Mononuclear cell (primary cell): ENCODE measurements at regions not wholly inside any gene's neighbourhood (a gene's known extent, or its start where the extent isn't known, plus 50 kb on each side); places are given as distances from the start of the nearest gene placed in this dataset.

ENCODE experiments used
- H3K27me3 ChIP-seq: 2 replicates; pipeline ENCODE4 v1.6.0; 2011; ENCODE audit warnings: low read length, control low read depth; ENCODE audit not compliant: insufficient read depth
- H3K4me1 ChIP-seq: 2 replicates; pipeline ENCODE4 v1.5.1; 2011; ENCODE audit warnings: mild to moderate bottlenecking, low read length, control low read depth; ENCODE audit not compliant: insufficient read depth
- H3K4me3 ChIP-seq: 2 replicates; pipeline ENCODE4 v1.5.1; 2011; ENCODE audit warnings: mild to moderate bottlenecking, low read length, moderate library complexity
- H3K9me3 ChIP-seq: 2 replicates; pipeline ENCODE4 v1.5.1; 2011; ENCODE audit warnings: low read depth, mild to moderate bottlenecking, control low read depth, low read length

DNA sequence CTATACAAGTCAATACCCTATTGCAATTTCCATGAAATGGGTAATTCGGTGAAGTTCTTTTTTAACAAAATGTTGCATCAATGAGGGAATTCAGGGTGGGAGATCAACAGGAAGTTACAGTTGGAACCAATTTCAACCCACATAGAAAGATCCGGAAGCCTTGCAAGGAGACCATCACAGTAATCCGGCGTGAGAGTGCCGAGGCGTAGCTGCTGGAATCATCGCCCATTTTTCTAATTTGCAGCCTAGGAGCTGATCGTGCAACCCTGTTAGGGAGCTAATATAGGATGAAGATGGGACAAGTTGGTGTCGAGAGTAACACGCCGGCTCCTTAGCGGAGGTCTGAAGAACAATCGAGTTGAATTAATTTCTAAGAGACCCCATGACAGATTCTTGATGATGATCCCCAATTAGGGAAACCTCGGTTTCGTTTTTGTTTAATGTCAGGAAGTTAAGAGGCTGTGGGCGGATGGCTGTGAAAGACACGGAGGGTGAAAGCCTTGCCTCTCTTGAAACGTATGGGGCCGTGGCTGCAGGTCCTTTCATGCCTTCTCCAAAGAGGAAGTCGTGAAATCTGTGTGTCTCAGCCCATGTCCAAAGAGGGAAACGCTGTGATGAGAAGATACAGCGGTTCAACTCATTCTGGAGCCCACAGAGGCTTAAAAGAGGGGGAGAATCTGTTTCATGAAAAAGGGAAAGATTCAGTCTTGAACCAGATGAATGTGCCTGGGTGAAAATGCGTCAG lies 51.2 kb upstream of the CARD11 start:
- peaks cover 59% of the 10 kb centered on the region for H3K4me1 ChIP-seq
- no peaks in the 10 kb centered on the region for H3K27me3 ChIP-seq
- peak overlapping the region; percentile 9 for H3K4me3 ChIP-seq
- H3K9me3 ChIP-seq: no peaks in the 10 kb centered on the region

DNA sequence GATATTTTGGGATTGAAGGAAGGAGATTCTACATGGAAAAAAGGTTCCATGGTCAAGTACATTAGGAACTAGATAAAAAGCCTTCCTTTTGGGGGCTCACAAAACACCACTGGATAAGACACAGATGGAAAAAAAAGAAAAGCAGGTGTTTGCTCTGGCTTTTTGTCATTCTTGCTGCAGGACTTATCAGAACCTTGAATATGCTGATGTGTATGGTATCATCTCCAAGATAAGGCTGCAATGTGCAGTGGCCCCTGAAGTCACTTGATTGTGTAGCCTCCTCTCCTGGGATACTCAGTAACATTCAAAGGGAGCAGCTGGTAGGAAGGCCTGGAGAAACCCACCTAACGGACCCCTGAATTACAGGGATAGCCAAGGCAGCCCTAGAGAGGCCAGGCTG lies 54.1 kb upstream of the CARD11 start:
- Histone ChIP-seq H3K27me3 (no peaks in the 10 kb centered on the region), H3K9me3 (no peaks in the 10 kb centered on the region), H3K4me1 (peaks cover 30% of the 10 kb centered on the region), H3K4me3 (no peak overlapping the region)

DNA sequence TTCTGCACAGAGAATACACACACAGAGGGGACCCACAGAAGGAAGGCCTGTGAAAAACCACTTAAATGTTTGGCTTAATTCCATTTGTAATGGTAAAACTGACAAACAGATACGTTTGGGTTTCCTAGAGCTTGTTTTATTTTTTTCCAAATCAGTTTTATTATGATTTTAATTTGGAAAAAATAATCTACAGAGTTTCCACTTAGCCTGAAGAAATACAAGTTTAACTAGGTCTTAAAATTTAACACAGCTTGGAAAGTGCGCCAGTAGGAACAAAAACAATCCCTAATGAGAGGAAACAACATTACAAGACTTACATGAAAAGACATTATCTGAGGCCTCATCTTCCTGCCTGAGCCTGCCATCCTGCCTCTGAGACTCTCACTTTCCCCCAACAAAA lies 58.5 kb upstream of the CARD11 start:
- Histone ChIP-seq H3K4me3 (no peak overlapping the region), H3K27me3 (no peaks in the 10 kb centered on the region), H3K9me3 (no peaks in the 10 kb centered on the region), H3K4me1 (peaks cover 31% of the 10 kb centered on the region)

DNA sequence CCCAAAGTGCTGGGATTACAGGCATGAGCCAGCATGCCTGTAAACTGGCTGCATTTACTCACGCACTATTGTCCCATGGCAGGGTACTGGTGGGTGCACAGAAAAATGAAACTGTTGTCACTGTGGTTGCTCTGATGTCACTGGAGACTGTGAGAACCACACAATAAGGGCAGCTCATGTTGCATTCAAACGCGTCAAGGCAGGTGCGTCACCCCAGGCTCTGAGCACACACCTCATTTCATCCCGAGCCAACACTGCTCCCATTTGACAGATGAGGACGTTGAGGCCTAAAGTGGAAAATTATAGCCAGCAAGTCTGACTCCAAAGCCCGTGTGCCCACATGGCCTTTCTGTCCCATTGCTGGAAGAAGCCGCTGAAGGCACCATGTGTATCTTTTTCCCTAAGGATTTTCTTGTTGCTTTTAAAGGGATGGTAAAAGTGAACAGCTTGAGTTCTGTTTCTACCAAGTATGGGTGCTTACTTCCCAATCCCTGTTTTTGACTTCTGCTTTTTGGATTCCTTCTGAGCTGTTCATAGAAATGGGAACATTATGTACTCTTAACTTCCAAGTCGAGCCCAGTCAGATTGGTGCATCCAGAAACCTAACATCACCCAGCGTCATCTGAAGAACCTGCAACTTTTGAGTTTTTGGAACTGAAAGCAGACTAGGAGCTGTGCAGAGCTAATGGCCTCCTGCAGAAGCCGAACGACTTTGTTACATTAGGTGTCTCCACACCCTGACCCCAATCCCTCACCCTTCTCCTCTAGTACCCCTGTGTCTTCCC lies 60.1 kb upstream of the CARD11 start:
- Histone ChIP-seq H3K4me1 (peaks cover 46% of the 10 kb centered on the region), H3K9me3 (no peaks in the 10 kb centered on the region), H3K4me3 (no peak overlapping the region), H3K27me3 (no peaks in the 10 kb centered on the region)

DNA sequence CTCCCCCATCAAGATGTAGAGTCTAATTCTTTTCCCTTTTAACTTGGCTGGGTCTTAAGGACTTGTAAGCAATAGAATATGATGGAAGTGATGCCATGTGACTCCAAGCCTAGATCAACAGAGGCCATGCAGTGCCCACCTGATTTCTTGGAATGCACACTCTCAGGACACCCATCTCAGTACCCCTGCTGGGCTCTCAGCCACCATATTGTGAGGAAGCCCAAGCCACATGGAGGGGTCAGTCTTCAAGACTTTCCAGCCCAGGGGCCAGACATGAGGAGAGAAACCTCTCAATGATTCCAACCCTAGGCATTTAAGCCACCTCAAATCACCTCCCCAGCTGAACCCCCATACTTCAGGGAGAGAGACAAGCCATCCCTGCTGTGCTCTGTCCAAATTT lies 62.2 kb upstream of the CARD11 start:
- Histone ChIP-seq H3K27me3 (no peaks in the 10 kb centered on the region), H3K4me1 (peaks cover 54% of the 10 kb centered on the region), H3K9me3 (no peaks in the 10 kb centered on the region)

DNA sequence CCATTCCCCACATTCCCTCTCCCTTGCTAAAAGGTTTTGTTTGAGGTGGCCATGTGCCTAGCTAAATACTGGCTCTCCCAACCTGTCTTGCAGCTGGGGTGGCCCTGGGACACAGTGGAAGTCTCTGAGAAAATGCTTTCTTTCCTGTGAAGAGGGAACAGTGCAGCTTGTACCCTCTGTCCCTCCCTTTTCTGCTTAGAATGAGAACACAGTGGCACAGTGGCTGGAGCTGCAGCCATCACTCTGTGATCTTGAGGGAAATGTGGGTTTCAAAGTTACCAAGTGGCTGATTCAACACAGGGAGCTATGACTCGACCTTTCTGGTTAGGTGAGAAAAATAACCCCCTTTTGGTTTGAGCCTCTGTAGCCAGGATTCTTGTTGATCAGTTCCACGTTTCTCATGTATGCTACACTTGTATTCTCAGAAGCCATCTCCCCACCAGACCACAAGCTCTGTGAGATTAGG lies 62.7 kb upstream of the CARD11 start:
- Histone ChIP-seq H3K27me3 (no peaks in the 10 kb centered on the region), H3K9me3 (no peaks in the 10 kb centered on the region), H3K4me1 (peaks cover 57% of the 10 kb centered on the region), H3K4me3 (no peak overlapping the region)

More for the DNA sequence above, 62.2 kb upstream of the CARD11 start:
- no peak overlapping the region for H3K4me3 ChIP-seq

DNA sequence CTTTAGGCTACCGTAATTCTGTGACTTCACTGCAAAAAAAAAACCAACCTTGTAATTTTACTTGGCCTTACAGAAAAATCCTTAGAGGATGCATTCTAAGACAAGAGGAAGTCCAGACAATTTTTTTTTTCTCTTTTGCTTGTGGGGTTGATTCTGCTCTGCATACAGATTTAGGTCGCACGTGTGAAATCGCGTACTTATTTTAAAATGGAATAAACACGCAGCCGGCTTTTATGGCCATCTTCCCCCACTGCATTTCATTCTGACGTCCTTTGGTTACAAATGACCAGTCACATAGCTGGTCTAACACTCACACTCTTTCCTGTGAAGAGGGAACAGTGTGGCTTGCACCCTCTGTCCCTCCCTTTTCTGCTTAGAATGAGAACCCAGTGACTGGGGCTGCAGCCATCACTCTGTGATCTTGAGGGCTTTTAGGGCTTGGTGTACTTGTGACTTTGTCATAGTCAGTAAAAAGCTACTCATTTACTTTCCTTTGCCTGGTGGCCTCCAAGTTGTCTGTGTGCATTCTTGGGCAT lies 63.6 kb upstream of the CARD11 start:
- Histone ChIP-seq H3K27me3 (no peaks in the 10 kb centered on the region), H3K4me1 (peaks cover 64% of the 10 kb centered on the region), H3K4me3 (no peak overlapping the region), H3K9me3 (no peaks in the 10 kb centered on the region)

DNA sequence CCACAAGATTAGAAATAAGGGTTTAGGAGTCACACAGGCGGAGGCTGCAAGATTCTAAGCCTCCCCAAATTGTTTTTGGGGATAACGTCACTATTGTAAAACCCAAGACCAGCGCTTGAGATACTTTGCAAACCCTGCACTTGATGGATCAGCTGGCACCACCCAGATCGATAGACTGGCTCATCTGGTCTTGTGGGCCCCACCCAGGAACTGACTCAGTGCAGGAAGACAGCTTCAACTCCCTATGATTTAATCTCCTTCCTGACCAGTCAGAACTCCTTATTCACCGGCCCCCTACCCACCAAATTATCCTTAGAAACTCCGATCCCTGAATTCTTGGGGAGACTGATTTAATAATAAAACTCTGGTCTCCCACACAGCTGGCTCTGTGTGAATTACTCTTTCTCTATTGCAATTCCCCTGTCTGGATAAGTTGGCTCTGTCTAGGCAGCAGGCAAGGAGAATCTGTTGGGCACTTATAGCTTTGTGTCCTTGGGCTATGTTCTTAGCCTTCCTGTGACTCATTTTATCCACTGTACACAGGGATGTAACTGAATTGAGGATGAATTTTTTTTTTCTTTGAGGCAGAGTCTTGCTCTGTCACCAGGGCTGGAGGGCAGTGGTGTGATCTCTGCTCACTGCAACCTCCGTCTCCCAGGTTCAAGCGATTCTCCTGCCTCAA lies 64.4 kb upstream of the CARD11 start:
- Histone ChIP-seq H3K4me1 (peaks cover 72% of the 10 kb centered on the region), H3K4me3 (no peak overlapping the region), H3K27me3 (no peaks in the 10 kb centered on the region), H3K9me3 (no peaks in the 10 kb centered on the region)

DNA sequence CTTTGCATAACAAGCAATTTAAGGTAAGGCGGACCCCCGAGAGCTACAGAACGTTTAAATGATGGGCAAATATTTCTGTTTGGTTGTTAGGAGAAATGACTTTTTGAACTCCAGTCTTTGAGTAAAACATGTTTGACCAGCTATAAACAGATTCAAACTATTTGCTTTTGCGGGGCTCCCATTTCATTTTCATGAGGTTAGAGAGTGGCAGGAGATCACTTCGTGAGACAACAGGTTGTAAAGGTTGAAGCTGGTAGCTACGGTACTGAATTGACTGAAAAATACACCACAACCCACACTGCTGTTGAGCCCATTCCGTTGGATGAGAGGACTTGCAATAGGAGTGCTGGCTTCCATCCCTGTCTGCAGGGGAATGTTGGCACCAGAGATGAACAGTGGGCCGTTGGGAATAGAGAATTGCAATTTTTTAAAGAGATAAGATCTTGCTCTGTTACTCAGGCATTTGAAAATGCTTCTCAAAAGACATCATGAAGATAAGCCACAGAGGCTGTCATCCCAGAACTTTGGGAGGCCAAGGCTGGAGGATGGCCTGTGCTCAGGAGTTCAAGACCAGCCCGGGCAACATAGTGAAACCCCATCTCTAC lies 65.7 kb upstream of the CARD11 start:
- Histone ChIP-seq H3K27me3 (no peaks in the 10 kb centered on the region), H3K9me3 (no peaks in the 10 kb centered on the region), H3K4me3 (no peak overlapping the region), H3K4me1 (peaks cover 73% of the 10 kb centered on the region)

DNA sequence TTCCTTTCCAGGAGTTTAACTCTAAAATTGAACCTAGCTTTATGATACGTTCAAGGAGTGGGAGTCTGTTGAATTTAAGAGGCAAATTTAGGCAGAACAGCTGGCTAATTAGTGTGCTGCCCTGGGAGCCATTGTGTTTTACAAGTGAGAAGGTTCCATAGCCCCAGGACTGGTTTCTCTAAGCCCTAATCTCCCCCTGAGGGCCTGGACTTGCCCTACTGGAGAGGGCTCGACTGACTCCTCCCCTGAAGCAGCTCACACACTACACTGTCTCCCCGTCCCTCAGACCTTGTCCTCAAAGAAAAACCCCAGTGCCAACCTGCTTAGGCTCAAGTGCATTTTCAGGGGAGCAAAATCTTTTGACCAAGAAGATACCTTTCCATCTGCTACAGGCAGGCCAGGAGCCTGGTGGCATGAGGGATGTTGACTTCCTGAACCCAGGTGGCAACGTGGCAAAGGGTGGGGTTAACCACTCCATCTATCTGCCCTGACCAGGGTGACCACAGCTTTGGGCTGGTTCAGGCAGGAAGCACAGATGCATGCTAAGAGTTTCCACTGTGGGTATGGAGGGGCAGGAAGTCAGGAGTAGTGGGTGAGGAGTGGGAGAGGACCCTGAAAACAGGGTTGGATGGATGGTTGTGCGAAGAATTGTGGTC lies 68.9 kb upstream of the CARD11 start:
- Histone ChIP-seq H3K27me3 (no peaks in the 10 kb centered on the region), H3K9me3 (no peaks in the 10 kb centered on the region), H3K4me1 (peaks cover 60% of the 10 kb centered on the region), H3K4me3 (no peak overlapping the region)

DNA sequence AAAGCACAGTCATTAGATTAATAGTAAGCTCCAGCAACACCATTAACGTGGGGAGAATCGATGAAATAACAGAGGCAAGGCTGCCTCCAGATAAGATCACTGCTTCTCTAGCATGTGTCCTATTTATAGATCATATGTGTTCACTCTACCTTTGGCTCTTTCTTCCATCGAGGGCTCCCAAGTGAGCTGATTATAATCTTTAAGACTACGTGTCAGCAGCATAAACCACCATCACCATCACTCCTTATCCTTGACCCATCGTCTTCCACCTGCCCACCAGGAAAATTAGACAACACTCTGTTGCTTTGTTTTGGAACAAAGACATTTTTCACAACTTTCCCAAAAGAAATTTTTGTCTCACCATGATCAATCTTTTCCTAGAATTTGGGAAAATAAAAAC lies 71.2 kb upstream of the CARD11 start:
- Histone ChIP-seq H3K27me3 (no peaks in the 10 kb centered on the region), H3K4me3 (no peak overlapping the region), H3K4me1 (peaks cover 60% of the 10 kb centered on the region), H3K9me3 (no peaks in the 10 kb centered on the region)

DNA sequence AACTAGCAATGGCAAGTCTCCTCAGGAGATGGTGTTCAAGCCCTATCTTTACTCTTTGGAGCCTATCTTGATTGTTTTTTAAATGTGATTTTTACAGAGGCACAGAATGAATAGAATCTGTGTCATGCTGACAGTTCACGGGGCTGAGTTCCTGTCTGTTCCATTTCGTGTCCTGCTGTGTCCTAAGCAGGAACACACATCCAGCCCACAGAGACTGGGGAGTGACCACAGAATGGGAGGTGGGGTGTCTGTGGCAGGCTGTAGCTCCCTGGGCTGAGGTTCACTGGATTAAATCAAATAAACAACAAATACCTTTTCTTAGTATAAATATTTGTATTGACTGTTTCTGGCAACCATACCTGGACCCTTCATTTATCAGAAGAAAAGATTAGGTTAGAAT lies 73.4 kb upstream of the CARD11 start:
- H3K4me1 ChIP-seq: peaks cover 57% of the 10 kb centered on the region
- peak overlapping the region; percentile 39 for H3K4me3 ChIP-seq
- no peaks in the 10 kb centered on the region for H3K9me3 ChIP-seq
- H3K27me3 ChIP-seq: no peaks in the 10 kb centered on the region

DNA sequence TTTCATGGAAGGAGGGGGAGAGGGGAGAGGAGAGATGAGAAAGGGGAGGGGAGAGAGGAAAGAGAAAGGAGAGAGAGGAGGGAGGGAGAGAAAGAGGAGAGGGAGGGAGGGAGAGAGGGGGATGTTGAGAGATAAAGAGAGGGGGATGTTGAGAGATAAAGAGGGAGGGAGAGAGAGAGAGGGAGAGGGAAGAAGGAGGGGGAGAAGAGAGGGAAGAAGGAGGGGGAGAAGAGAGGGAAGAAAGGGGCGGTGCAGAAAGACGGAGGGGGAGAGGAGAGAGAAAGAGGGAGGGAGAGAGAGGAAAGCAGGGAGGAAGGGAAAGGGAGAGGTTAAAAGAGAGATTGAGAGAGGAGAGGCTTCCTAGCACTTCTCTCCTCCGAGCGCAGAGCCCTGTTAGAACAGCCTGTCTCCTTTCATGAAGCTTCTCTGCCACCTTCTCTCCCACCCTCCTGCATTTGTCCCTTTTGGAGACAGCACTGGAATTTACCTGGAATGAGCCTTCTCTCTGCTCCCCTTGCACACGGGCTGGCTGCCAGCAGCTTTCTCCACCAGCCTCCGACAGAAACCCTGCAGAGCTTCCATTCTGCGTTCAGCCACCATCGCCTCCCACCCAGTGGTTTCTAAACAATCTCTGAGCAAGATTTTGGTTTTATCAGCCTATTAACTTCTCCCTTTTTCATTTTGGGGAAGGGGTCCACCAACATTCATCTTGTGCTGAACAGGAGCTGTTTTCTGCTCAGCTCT lies 74.0 kb upstream of the CARD11 start:
- Histone ChIP-seq H3K4me3 (peak overlapping the region; percentile 39), H3K9me3 (no peaks in the 10 kb centered on the region), H3K27me3 (no peaks in the 10 kb centered on the region), H3K4me1 (peaks cover 51% of the 10 kb centered on the region)
